GM19397 (cell line): ENCODE measurements at regions not wholly inside any gene's neighbourhood (a gene's known extent, or its start where the extent isn't known, plus 50 kb on each side); places are given as distances from the start of the nearest gene placed in this dataset.

Experiments
- ATAC-seq: cut with Tn5 transposase; IDR thresholded peaks from one replicate; pipeline ENCODE4 v1.9.1; 2021; ENCODE audit warnings: mild to moderate bottlenecking, moderate library complexity; ENCODE audit not compliant: unreplicated experiment

DNA sequence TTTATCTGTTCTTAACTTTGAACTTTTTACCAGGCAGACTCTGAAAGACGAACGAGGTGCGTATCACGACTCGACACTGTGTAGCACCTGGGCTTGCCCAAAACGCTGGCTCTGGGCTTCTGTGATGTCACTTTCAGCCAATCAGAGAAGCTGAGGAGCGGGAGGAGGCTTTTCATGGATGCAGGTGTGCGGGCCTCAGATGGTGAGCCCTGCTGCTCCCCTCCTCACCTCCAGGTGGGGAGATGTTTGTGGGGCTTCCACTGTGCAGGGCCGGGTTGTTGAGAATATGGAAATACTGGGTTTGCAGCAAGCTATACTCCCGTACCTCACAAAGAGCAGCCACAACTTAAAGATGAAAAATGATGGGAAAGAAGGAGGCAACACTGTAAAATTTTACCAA, 246.3 kb downstream of the IRX2 start:
- no peak for ATAC-seq

DNA sequence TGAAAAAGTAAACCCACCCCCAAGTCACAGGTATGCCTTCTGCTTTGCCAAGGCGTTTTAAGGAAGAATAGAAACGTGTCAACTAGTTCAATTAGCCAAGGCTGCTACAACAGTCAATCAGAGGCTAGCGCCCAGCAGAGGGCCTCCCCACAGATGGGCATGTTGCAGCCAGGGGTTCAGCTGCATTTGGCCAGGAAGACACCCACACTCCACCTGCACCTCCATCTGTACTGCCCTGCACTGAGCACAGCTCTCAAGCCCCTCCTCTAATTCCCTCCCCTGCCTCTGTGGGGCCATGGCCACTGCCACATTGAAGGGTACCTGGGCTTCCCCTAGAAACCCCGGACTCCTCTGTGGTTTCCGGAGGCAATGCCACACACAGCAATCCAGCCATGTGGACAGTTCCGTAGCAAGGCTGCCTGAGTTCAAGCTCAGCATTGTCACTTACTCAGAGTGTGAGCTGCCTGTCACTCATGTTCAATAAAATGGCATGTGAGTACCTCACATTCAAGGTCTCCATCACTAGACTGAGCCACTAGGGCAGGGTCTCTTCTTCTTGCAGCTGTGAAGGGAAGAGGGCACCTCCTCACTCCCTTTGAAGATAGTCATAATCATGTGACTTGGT, 248.4 kb downstream of the IRX2 start:
- ATAC-seq, result no peak

DNA sequence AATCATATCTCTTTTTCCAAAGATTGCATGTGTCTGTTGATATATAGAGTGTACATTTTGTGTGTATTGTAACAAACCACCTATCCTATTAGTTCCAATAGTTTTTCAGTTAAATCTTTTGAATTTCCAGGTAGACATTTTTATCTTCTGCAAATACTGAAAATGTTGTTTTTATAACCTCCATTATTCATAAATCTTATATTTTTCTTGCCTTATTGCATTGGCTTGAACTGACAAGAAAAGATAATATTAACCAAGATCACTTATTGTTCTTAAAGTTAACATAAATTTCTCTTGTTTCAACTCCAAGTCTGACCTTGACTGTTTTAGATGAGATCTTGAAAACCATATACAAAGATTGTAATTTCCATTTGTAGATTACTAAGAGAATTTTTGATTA, 251.6 kb downstream of the IRX2 start:
- no peak for ATAC-seq

DNA sequence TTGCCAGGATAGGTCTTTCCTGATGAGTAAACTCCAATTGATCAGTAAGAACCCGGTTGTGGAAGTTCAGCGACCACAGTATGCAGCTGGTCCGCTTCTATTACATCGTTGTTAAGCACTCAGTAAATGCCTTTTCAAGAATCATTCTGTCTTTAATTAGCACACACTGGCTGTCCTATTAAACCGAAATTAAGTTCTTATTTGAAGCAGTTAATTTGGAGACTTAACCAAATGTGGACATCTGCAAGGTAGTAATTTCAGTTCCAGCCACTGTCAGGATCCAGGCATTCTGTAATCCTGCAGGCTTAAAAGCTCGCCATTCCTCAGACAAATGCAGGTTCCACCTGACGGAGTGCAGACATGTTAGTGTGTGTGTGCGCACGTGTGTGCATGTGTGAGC, 254.6 kb downstream of the IRX2 start:
- ATAC-seq, result no peak

DNA sequence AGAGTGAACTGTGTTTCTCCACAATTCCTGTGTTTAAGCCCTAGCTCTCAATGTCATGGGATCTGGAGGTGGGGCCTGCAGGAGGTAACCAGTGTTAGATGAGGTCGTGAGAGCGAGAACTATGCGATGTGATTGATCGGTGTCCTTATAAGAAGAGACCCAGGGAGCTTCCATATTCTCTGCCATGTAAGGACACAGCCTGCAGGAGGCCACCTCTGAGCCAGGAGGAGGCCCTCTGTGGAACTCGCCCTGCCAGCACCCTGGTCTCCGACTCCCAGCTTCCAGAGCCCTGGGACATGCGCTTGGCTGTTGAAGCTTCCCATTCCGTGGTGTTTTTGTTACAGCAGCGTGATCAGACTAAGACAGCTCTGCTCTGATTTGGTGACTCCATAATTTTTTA, 255.4 kb downstream of the IRX2 start:
- no peak for ATAC-seq

DNA sequence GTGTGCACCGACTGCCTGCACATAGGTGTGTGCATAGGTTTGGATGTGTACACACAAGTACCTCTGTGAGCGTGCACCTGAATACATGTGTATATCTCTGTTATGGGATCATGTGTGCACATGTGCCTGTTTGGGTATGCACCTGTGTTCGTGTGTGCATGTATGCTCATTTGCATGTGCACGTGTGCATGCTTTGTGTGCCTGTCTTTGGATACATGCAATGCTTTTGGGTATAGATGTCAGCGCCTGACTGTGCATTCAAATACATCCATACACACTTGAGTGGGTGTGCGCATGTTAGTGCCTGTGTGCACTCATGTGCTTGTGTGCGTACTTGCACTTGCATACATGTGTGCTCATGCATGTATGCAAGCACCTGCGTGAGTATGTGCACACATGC, 258.1 kb downstream of the IRX2 start:
- ATAC-seq, result no peak

DNA sequence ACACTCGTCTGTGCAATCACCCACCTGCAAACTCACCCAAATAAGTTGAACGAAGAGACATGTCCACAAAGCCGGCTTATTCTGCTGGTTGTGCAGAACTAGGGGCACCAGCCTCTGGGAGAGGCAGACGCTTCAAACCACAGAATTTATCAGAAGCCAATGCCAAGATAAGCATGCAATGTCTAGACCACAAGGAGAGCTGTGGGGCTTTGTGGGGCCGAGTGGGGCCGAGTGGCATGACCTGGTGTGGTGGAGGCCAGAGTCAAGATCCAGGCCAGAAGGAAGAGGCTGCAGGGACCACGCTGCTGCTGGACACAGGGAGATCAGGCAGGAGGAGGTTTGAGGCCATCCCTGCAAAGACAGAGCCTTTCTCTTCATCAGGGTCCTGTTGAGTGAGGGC, 259.0 kb downstream of the IRX2 start:
- no peak for ATAC-seq

DNA sequence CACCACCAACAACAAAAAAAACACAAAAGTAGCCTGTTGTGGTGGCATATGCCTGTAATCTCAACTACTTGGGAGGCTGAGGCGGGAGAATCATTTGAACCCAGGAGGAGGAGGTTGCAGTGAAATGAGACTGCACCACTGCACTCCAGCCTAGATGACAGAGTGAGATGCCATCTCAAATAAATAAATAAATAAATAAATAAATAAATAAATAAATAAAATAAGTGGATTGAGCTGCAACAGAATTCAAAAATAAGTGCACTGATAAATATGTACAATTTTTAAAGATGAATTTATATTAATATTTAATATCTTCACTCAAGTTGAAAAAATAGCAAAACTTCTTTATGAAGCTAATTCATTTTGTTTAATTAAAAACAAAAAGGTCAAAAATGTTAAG, 259.6 kb downstream of the IRX2 start:
- ATAC-seq, result no peak

DNA sequence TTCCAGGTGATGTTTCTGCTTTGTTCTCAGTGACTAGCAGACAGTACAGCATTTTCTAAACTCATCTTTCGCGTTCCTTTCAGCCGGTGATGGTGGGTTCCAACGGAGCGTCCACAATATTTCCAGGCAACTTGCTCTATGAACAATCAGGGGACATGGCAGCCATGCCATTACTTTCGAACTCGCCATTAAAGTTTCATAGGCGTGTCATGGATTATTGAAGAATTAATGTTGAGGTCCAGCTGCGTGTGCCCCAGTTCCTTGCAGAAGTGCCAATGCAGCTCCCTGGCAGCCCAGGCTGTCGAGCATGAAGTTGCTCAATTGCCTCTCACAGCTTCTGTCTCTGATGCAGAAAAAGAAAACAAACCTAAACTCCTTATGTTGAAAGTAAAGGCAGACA, 262.2 kb downstream of the IRX2 start:
- ATAC-seq, result no peak

DNA sequence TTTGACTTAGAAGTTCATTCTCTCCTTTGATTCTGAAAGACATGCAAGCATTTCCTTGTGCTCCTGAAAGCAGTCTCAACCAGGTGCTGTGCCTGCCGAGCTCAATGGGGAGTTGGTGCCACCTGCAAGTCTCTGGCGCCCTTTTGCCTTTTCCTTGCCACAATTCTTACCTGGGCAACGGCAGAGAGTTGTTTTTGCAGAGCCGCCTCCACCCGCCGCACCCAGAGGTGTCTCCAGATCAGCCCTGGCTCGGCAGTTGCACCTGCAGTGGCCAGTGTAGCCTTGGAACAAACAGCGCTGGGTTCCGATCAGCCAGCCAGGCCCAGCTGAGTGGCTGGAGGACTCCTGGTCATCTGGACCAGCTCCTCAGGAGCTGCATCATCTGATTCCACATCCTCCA, 262.9 kb downstream of the IRX2 start:
- no peak for ATAC-seq

DNA sequence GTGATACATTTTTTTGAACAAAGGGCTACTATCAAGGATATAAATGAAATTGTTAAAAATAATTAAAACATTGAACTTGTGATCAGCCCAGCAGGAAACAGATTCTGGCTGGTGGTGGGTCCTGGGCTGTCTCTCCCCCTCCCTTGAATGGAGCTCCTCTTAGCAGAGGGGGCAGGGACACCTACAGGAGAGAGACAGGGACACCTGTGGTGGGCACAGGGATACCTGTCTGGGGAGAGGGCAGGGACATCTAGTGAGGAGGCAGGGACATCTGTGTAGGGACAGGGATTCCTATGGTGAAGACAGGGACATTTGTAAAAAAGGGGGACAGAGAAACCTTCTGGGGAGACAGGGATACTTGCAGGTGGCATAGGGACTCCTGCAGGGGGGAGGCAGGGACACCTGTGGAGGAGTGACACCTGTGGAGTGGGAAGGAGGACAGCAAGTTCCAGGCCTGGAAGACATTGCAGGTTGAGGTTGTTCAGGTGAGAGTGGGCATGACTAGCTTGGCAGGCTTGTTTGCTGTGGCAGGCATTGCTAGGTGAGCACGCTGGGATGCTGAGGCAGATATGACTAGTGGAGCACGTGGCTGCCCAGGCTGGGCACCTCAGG, 264.2 kb downstream of the IRX2 start:
- no peak for ATAC-seq

DNA sequence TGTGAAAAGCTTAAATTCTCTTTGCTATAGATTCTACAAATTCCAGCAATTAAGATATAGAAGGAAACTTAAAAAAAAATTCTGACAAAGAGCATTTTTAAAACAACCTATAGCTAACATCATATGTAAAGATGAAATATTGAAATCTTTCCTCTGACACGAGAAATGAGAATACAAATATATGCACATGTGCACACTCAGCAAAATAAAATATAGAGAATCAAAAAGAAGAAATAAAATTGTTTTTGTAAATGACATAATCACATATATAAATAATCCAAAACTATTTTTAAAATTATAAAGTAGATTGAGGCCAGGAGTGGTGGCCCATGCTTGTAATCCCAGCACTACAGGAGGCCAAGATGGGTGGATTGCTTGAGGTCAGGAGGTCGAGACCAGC, 265.1 kb downstream of the IRX2 start:
- no peak for ATAC-seq

DNA sequence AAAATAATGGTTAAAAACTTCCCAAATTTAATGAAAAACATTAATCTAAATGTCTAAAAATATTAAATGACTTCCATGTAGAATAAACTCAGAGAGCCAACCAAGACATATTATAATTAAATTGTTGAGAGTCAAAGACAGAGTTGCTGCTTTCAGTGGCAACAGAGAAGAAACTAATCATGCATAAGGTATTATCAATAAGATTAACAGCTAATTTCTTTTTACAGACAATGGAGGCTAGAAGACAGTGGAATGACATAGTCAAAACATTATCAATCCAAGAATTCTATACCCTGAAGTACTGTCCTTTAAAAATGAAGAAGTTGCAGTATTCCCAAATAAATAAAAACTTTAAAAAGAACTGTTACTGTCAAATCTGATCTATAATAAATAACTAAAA, 268.7 kb downstream of the IRX2 start:
- ATAC-seq, result no peak

DNA sequence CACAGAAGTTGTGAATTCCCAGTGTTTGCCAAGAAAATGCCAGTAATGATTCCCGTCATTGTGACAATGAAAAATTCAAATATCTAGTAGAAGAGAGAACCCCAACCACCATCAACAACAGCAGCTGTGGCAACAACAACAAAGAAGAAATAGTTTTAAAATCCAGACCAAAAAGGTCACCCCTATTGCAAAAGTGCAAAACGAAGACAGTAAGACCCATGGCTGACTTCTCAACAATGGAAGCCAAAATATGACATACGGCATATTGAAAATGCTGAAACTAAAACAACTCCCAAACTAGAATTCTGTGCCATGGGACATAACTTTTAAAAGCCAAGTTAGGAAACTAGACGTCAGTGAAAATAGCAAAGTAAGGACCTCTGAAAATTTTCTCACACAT, 270.6 kb downstream of the IRX2 start:
- ATAC-seq, result no peak

DNA sequence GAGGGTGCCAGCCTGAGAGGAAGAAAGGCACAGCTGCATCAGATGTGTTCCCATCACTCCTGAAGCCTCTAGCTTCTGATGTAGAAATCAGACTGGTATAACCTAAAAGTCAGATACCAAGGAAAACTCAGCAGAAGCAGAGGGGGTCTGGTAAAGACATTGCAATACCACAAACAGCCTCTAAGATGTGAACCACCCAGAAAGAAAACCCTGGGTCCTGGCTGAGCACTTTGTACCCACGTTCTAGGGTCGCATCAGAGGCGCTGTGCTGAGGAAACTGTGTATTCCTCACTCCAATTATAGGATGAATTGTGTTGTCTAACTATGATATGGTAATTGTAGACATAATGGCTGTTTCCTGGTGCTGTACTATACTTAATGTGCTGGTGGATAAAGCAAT, 275.6 kb downstream of the IRX2 start:
- ATAC-seq, result no peak

DNA sequence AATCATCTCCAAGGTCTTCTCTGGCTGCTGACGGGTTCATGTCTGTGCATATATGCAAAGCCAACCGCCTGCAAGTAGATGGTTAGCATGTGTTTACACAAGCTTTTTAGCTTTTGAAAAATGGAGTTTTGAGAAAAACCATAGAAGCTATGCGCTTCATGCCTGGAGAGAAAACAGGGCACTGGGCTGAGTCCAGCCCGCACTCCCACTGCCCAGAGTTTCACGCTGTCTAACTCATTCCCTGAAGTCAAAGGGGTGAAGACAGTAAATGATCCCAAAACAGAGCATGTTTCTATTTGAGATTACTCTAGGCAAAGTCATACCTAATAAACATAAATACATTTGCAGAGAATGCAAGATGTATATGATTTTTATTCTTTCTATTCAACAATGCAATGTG, 278.8 kb downstream of the IRX2 start:
- no peak for ATAC-seq

DNA sequence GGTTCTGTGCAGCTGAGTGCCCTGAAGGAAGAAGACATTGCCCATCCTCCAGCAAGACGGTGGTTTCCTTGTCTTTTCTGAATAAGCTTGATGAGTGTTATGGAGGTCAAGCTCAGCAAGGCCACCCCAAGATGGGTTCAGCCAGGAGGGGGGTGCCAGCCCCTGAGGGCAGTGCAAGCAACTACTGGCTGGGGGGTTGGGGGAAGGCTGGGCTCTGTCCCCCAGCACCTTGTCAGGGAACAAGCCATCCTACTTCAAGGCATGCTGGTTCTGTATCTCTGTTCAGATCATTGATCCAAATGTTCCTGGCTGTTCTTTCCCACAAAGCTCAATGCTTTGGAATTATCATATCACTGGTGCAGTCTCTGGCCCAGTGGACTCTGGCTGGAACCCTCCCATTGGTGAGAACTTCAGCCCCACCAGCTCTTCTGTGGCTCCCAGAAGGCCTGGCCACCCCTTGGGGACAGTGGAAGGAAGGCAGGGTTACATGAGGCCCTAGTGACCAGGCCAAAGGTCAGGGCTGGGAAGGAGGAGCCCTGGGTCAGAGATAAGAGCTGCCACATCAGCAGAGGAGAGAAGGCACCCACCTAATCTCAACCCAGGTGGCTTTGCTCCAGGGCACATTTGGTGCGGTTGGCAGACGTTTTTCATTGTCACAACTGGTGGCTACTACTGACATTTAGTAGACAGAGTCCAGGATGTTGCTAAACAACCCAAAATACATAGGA, 280.2 kb downstream of the IRX2 start:
- ATAC-seq, result no peak

DNA sequence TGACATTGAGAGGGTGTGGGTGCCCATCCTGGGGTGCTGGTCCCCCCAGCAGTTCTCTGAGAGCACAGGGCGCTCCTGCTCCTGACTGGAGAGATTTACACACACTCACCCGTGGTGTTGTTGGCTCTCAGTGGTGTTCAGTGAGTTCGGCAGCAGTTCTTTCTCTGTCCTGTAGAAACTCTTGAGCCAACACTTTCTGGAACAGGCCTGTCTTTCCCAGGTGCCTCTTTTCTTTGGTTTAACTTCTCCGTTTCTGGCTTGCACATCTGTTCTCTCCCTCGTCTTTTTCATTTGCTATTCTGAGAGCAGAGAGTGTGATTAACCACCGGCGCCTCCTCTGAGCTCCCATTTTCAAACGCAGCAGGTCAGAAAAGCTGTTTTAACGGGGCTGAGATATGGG, 284.5 kb downstream of the IRX2 start:
- no peak for ATAC-seq

DNA sequence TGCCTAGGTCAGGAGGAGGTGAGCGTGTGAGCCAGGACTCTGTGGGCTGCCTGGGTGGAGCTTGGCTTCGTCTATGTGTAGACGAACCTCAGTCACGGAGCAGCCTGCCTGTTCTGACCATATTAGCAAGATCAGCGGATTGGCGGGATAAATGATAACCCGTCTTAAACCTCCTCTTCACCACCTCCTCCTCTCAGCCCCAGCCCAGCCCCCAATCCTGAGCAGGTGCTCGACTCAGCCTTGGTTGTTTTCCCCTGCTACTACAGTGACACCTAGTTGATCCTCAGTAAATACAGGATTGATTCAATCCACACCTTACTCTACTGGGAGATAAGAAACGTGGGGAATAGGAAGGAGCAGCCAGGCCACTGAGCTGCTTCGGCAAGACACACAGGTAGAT, 286.1 kb downstream of the IRX2 start:
- ATAC-seq, result no peak

DNA sequence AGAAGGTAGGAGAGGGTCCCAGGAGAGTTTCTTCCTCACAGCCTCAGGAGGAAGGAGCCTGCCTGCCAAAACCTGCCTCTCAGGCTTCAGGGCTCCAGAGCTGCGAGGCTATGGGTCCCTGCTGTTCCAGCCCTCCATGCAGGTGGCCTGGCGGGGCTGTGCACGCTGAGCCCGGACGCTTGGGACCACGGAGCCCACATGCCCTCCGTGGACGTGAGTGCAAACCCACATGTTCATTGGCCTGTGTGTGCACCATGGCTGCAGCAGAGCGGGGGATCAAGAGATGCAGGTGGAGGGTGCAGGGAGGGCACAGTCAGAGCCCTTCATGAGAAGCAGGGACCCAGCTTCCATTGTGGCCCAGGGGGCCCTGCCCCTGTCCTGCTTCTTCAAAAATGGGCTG, 287.3 kb downstream of the IRX2 start:
- no peak for ATAC-seq

DNA sequence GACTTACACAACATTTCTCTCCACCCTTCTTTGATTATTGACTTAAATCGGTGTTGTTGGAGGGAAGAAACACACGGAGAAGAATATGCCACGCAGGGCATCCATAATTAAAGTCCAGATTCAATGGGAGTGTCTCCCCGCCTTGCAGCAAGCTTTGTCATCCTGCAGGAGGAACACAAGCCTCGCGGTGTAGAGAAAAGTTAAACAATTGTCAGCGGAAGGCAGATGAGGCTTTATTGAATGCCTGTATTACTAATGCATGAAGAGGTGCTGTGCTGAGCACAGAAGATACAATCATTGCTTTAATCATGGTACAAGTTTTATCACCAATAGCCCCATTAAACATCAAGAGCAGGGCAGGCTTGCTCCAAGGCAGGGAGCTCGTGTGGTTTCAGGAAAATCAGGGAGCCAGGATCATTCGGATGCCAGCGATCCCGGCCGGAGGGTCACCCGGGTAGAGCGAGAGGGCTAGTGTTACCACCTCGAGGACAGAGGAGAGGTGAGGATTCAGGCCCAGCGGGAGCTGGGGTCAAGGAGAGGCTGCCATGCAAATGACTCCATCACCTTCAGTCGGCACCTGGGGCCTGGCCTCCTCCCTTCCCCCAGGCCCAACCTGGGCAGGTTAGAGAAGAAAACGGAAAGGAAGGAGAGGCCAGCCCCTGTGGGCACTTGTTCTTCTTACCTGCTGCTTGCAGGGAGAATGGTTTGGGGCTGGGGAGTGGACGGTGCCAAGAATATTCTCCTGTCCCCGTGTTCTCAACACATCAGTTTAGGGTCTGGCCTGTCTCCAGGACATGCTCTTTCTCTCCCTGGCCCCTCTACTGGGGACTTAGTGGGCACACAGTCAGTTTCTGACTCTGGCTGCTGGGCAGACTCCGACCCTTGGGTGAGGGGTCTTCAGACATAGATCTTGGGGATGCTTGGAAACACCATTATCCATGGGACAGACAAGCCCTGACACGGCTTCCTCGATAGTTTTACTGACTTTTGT, 289.5 kb downstream of the IRX2 start:
- ATAC-seq, result no peak
